ENCODE measurements at regions not wholly inside any gene's neighbourhood (a gene's known extent, or its start where the extent isn't known, plus 50 kb on each side); places are given as distances from the start of the nearest gene placed in this dataset.

DNA sequence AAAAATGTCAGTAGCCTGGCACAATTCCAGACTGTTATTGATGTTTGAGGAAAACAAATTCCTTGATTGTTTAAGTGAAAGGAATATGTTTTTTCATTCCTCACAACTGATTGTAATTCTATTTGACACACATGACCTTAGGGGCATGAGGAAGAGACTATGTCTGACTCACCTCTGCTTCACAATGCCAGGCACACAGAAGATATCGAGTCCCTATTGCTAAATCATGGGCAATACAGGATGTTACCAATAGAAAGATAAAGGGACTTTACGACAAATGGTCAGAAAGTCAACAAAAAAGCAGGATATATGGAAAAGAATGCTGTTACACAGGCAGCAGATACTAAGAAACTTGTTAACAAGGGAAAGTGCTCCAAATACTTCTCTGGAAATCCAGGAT, 1903.5 kb downstream of the EFNA5 start:
- no peak for TF ChIP-seq EZH2 (IDR thresholded peaks at IDR 0.05; ENCODE audit: insufficient read depth, low read length)
- TF ChIP-seq, protein P1, sequence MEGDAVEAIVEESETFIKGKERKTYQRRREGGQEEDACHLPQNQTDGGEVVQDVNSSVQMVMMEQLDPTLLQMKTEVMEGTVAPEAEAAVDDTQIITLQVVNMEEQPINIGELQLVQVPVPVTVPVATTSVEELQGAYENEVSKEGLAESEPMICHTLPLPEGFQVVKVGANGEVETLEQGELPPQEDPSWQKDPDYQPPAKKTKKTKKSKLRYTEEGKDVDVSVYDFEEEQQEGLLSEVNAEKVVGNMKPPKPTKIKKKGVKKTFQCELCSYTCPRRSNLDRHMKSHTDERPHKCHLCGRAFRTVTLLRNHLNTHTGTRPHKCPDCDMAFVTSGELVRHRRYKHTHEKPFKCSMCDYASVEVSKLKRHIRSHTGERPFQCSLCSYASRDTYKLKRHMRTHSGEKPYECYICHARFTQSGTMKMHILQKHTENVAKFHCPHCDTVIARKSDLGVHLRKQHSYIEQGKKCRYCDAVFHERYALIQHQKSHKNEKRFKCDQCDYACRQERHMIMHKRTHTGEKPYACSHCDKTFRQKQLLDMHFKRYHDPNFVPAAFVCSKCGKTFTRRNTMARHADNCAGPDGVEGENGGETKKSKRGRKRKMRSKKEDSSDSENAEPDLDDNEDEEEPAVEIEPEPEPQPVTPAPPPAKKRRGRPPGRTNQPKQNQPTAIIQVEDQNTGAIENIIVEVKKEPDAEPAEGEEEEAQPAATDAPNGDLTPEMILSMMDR (IDR thresholded peaks at IDR 0.05; ENCODE audit: insufficient read depth, low read depth, low read length): no peak

All from astrocyte (in vitro differentiated cells and primary cell).